GM12875 (cell line): ENCODE measurements at regions not wholly inside any gene's neighbourhood (a gene's known extent, or its start where the extent isn't known, plus 50 kb on each side); places are given as distances from the start of the nearest gene placed in this dataset.
"Not testable (repeated sequence)": the region's sequence is repeated elsewhere in the genome, so short reads cannot be mapped to it uniquely, and the experiment has no call there.

Source experiments
- H3K4me3 ChIP-seq: one replicate; pipeline ENCODE4 v1.5.1; 2011; ENCODE audit warnings: low read depth, low read length, control low read depth
- CTCF ChIP-seq: IDR thresholded peaks from 2 replicates; pipeline ENCODE4 v1.5.1; 2011; ENCODE audit warnings: low read depth, mild to moderate bottlenecking, control low read depth, inconsistent platforms, low read length, moderate library complexity, borderline replicate concordance; ENCODE audit not compliant: insufficient read depth

DNA sequence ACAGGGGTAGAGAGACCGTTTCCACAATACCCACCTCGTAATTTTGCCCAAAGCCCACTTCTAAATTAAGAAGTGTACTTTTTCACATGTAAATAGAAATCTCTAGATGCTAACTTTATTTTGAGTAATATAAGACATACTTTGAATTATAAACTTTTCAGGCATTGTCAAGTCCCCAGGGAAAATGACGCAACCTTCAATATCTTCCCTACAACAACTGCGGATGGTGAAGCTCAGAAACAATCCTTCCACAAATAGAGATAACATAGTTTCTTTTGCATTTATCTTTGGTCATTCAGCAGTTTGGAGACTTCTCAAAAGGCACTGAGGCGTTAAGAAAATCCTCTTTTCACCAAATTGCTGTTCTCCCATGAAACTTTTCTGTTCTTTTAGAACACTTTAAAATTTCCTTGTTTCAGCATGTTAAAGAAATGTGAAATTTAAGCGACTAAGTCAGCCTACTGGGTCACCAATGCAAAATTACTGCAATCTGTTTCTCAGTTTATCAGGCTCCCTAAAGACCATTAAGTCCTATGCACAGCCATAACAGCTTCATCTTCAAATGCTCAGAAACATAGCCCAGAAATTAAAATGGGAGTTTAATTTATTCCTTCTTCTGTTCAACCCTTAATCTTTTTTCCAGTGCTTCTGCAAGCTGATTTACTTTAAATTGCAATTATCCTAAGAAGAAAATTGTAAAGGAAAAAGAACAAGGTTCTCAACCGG lies 118.3 kb upstream of the DNAJC10 start:
- no peak overlapping the region for H3K4me3 ChIP-seq
- TF ChIP-seq CTCF = no peak

- no peak for TF ChIP-seq CTCF
- H3K4me3 ChIP-seq = no peak overlapping the region
Observed at GRCh38 chr2:182598626-182599025, 117.4 kb upstream of the DNAJC10 start.

DNA sequence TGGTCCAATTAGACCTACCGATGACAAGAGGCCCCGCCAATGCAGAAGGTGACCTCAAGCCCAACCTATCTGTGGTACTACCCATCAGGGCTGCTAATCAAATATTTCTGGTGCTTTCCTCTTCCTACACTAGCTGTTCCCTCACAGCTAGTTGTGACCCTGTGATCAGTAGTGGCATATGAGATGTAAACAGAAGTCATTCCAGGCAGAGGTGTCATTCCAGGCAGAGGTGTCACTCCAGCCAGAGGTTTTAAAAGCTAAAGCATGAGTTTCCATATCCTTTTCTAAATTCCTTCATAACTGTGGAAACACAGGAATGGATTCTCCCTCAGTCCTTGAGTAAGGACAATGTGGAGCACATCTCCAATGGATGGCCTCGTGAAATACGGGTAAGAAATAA lies 110.9 kb upstream of the DNAJC10 start:
- no peak for TF ChIP-seq CTCF
- H3K4me3 ChIP-seq = no peak overlapping the region

GRCh38 chr2:182606728-182607681 lies 109.1 kb upstream of the DNAJC10 start:
- TF ChIP-seq CTCF = no peak
- H3K4me3 ChIP-seq = no peak overlapping the region

DNA sequence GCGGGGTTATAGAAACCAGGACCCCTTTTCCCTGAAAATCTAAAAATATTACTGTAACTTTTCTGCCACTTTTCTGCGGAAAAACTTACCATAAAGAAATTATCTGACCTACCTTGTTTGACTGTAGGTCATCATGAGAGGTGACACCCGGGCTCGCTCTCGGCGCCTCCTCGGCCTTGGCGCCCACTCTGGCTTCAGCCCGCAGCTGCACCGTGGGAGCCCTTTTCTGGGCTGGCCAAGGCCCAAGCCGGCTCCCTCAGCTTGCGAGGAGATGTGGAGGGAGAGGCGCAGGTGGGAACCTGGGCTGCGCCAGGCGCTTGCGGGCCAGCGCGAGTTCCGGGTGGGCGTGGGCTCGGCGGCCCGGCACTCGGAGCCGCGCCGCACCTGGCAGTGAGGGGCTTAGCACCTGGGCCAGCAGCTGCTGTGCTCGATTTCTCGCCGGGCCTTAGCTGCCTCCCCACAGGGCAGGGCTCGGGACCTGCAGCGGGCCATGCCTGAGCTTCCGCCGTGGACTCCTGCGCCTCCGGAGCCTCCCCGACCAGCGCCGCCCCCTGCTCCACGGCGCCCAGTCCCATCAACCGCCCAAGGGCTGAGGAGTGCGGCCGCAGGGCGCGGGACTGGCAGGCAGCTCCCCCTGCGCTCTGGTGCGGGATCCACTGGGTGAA lies 107.7 kb upstream of the DNAJC10 start:
- TF ChIP-seq CTCF = no peak
- H3K4me3 ChIP-seq = no peak overlapping the region

- not testable (repeated sequence) for H3K4me3 ChIP-seq
Observed at GRCh38 chr2:182609005-182609404, 107.1 kb upstream of the DNAJC10 start.

- no peak overlapping the region for H3K4me3 ChIP-seq
- TF ChIP-seq CTCF = no peak
Observed at GRCh38 chr2:182610231-182610630, 105.8 kb upstream of the DNAJC10 start.
